Stimulated activated CD4-positive, alpha-beta T cell treated with anti-CD3 and anti-CD28 coated beads, TNF-alpha, amount 100 ng/mL, for 48 hours (primary cell): ENCODE measurements at regions not wholly inside any gene's neighbourhood (a gene's known extent, or its start where the extent isn't known, plus 50 kb on each side); places are given as distances from the start of the nearest gene placed in this dataset.

Source experiments
- DNase-seq, 3 donors: peaks; one replicate each; pipeline ENCODE4 v3.0.0-alpha.2; 2020; ENCODE audit warnings: low read depth in 3 of 3

- no peak for DNase-seq
Measured at GRCh38 chr13:58190577-58190976, 559.0 kb downstream of the PCDH17 start.

DNA sequence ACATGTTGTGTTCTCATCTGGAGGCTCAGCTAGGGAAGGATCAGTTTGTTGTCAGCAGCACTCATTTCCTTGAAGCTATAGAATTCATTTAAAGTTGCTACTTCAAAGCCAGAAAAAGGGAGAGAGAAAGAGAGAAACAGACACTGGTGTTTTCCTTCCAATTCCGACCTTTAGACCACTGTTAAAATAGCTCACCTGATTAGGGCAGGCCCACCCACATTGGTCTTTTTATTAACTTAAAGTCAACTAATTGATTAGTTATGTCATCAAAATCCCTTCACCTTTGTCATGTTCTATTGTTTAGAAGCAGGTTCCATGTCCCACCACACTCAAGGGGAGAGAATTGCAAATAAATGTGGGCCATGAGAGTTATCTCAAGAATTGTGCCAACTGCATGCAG lies 560.2 kb downstream of the PCDH17 start:
- no peak for DNase-seq

- no peak for DNase-seq
Measured at GRCh38 chr13:58202099-58202498, 570.6 kb downstream of the PCDH17 start.

DNA sequence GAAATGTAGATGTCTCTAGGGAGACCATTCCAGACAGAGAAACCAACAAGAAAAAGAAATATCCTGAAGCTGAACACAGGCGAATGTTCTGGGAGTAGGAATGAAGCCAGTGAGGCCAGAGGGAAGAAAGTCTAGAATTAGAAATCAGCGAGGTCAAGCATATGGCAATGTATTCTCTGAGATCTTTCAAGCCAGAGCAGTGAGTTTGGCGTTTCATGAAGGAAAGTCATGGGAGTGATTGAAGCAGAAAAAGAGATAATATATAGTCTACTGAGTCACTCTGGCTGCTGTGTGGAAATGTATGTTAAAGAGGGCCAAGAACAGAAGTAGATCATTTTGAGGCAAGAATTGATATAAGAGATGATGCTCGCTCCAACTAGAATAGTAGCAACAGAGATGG lies 576.0 kb downstream of the PCDH17 start:
- DNase-seq, result no peak

DNA sequence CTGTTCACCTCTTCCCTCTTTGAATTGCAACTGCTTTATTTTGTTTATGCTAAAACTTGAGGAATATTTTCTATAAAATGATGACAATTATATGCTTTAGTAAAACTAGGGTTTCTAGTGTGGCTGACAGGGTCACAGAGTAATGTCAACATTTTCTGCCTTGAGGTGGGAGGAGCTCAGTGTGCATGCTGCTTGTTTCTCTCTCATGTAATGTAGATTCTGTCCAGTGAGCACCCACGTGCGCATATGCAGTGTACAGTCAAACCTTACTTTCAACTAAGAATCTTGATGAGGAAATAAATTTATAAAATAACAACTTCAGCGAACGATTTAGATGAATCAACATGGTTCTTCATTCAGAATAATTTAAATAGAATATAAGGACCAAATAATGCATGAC lies 603.9 kb downstream of the PCDH17 start:
- DNase-seq, result no peak

DNA sequence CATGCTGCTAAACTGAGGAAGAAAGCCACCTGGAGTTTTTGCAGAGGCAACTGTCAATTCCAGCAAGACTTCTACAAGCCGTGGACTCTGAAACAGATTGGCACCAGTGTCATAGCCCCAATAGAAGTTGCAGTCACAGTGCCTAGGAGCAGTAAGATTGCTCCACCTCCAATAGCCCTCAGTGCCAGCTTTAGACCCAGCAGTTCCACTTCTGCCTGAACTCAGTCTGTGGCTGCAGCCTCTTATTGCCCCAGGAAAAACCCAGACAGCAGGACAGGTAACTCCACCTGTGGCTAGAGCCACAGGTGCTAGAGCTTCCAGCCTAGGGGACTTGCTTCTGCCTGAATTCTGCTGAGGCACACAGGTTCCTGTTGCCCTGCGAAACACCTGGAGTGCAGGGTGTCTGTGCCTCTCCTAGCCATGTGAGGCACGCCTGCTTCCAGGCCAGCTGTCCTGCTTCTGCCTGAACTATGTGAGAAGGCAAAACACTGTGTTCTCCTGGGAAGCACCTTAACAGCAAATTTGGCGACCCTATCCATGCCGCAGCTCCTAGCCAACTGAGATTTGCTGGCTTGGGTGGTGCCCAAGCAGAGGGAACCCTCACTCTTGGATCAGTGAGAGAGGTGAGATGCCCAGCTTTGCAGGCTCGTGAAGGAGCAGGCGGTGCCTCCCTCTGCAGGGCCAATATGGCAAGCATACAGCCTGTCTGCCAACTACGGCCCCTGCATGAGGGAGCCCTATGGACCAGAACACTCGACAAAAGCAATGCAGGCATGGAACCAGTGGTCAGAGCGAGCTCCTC lies 607.6 kb downstream of the PCDH17 start:
- no peak for DNase-seq

GRCh38 chr13:58239774-58240268 lies 608.3 kb downstream of the PCDH17 start:
- no peak for DNase-seq

DNA sequence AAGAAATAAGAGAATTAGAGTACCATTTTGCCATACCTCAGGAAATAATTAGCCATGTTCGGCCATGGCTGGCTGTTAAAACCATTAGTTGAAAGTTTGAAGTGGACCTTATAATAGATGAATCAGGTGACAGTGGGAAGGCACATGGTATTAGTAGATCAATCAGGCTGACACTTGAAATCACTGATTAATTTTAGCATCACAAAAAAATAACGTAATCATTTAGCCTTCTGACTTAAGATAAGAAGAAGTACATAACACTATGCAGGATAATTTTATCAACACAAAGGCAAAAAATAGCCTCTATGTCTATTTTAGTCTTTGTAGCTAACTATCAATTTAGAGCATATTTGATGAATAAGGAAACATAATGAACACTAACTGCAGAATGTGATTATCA lies 615.5 kb downstream of the PCDH17 start:
- no peak for DNase-seq

GRCh38 chr13:58254943-58255342 lies 623.4 kb downstream of the PCDH17 start:
- DNase-seq, result no peak

DNA sequence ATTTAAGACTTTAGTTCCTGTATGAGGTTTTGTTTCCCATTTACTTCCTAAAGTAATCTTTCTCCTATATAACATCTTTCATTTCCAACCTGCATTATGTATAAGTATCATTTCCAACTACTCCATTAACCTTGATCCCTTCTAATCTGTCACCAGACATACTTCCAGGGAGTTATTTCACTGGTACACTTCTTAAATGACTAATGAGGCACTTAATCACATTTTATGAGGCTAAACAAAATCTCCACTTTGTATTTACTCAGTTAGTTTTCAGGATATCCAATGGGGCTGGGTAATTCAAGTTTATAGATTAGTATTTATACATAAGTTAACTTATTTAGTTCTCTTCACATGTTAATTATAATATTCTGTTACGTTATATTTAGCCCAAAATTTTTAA lies 634.7 kb downstream of the PCDH17 start:
- no peak for DNase-seq

GRCh38 chr13:58298556-58299135 lies 667.1 kb downstream of the PCDH17 start:
- no peak for DNase-seq

DNA sequence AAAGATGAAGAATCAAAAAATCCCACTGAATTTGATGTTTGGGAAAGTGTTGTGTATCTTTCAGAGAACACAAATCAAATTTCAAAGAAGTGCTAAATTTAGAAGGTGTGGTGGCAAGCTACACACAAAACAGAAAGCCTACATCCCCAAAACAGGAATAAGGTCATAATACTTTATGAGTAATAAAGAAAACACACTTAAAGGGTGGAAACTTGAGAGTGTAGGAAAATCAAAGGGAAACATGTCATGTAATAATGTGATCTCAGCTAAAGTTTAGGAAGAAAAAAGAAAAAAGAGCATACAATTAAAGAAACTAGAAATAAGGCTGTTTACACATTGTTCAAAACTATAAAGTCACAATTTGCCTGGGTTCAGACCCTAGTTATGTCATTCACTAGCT lies 668.7 kb downstream of the PCDH17 start:
- DNase-seq, result no peak

DNA sequence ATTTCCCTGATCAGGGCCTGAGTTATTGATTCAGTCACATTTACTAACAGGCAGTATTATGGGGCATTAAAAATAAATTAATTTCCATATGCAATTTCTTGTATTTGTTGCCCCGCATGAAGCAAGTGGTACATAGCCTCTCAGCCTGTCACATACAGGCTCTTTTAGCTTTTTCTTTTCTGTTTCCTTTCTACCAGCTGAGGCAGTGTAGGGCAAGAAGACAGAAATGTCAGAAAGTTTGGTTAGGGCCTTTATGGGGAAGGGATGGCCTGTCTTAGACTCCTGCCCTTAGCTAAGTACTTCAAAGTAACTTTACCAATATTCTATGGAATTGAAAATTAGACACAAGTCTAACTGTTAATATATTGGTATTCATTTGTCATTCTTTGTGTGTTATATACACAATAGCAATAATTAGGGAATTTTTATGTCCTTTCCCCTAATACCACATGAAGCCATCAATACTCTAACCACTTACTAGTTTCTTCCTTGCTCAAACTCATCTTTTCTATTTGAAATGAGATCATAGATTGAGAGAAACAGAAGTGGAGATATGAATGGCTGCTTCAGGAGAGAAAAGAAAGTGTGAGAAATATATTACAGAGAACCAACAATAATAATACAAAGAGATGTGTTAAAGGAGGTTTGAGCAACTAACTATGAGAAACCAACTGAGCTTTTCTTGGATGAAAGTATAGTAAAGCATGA lies 669.6 kb downstream of the PCDH17 start:
- DNase-seq, result no peak

- no peak for DNase-seq
Measured at GRCh38 chr13:58302349-58302748, 670.8 kb downstream of the PCDH17 start.

GRCh38 chr13:58306062-58306461 lies 674.5 kb downstream of the PCDH17 start:
- no peak for DNase-seq

- no peak for DNase-seq
Measured at GRCh38 chr13:58313219-58313618, 681.7 kb downstream of the PCDH17 start.

DNA sequence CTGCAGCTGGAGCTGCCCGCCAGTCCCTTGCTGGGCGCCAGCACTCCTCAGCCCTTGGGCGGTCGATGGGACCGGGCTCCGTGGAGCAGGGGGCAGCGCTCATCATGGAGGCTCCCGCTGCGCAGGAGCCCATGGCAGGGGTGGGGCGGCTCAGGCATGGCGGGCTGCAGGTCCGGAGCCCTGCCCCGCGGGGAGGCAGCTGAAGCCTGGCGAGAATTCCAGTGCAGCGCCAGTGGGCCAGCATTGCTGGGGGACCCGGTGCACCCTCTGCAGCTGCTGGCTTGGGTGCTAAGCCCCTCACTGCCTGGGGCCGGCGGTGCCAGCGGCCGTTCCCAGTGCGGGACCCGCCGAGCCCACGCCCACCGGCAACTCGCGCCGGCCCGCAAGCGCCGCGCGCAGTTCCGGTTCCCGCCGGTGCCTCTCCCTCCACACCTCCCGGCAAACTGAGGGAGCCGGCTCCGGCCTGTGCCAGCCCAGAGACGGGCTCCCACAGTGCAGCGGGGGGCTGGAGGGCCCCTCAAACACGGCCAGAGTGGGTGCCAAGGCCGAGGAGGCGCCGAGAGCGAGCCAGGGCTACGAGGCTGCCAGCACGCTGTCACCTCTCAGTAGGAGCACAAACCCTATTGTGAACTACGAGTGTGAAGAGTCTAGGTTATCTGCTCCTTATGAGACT lies 687.1 kb downstream of the PCDH17 start:
- DNase-seq, result no peak

GRCh38 chr13:58324161-58324560 lies 692.6 kb downstream of the PCDH17 start:
- DNase-seq, result no peak

- DNase-seq, result no peak
Measured at GRCh38 chr13:58329746-58330145, 698.2 kb downstream of the PCDH17 start.

DNA sequence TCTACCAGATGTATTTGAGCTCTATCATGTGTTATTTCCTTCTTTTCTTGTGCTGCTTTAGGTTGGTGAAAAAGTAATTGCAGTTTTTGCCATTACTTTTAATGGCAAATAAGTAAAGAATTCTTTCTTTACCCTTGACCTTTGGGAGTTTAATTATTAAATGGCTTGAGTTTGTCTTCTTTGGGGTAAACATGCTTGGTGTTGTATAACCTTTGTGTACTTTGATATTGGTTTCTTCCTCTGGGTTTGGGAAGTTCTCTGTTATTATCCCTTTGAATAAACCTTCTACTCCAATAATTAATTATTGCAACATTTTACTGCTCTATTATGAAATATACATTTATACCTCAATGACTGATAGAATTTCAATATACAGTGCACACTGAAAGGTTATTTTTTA lies 709.4 kb downstream of the PCDH17 start:
- no peak for DNase-seq

DNA sequence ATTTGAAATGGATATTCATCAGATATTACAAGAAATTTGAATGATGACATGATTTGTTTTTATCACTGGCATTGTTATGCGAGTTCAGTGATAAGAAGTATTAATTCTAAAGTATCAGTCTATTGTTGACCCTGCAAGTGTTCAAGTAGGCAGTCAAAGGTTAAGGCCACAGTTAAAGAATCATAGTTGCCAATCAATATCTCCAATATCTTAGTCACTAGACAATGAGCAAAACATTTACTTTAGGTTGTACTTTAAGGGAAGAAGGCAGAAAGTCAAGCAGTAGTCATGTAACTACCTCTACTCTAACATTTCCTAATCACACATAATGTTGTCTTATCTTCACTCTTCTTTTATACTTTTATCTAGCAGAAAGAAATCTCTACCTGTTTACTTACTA lies 709.8 kb downstream of the PCDH17 start:
- no peak for DNase-seq

GRCh38 chr13:58343076-58343475 lies 711.5 kb downstream of the PCDH17 start:
- no peak for DNase-seq
